Stimulated activated CD8-positive, alpha-beta memory T cell treated with anti-CD3 and anti-CD28 coated beads, Interleukin-4, amount 100 ng/mL, for 24 hours (primary cell): ENCODE measurements at regions not wholly inside any gene's neighbourhood (a gene's known extent, or its start where the extent isn't known, plus 50 kb on each side); places are given as distances from the start of the nearest gene placed in this dataset.

ENCODE experiments used
- DNase-seq: peaks from one replicate; pipeline ENCODE4 v3.0.0-alpha.2; 2020; ENCODE audit warnings: low read depth

GRCh38 chr14:86513564-86513963 is 983.6 kb downstream of the FLRT2 start:
- DNase-seq, result no peak

- DNase-seq, result no peak
Observed at GRCh38 chr14:86513056-86513455, 983.1 kb downstream of the FLRT2 start.

GRCh38 chr14:86510491-86510890 is 980.5 kb downstream of the FLRT2 start:
- no peak for DNase-seq

GRCh38 chr14:86505808-86506207 is 975.9 kb downstream of the FLRT2 start:
- DNase-seq, result no peak

- no peak for DNase-seq
Observed at GRCh38 chr14:86501611-86502010, 971.7 kb downstream of the FLRT2 start.

GRCh38 chr14:86491743-86492142 is 961.8 kb downstream of the FLRT2 start:
- DNase-seq, result no peak

GRCh38 chr14:86481104-86481503 is 951.2 kb downstream of the FLRT2 start:
- no peak for DNase-seq

GRCh38 chr14:86464341-86464740 is 934.4 kb downstream of the FLRT2 start:
- no peak for DNase-seq

GRCh38 chr14:86462193-86462753 is 932.3 kb downstream of the FLRT2 start:
- no peak for DNase-seq

GRCh38 chr14:86457481-86458135 is 927.7 kb downstream of the FLRT2 start:
- DNase-seq, result no peak

GRCh38 chr14:86450085-86450484 is 920.1 kb downstream of the FLRT2 start:
- DNase-seq, result no peak

GRCh38 chr14:86442135-86442534 is 912.2 kb downstream of the FLRT2 start:
- no peak for DNase-seq

- no peak for DNase-seq
Observed at GRCh38 chr14:86430853-86431252, 900.9 kb downstream of the FLRT2 start.

GRCh38 chr14:86423214-86423613 is 893.3 kb downstream of the FLRT2 start:
- DNase-seq, result no peak

- DNase-seq, result no peak
Observed at GRCh38 chr14:86420131-86420530, 890.2 kb downstream of the FLRT2 start.

GRCh38 chr14:86414146-86414545 is 884.2 kb downstream of the FLRT2 start:
- DNase-seq, result no peak

GRCh38 chr14:86404989-86405649 is 875.2 kb downstream of the FLRT2 start:
- no peak for DNase-seq

GRCh38 chr14:86404425-86404824 is 874.5 kb downstream of the FLRT2 start:
- DNase-seq, result no peak

GRCh38 chr14:86402545-86402944 is 872.6 kb downstream of the FLRT2 start:
- DNase-seq, result no peak

- no peak for DNase-seq
Observed at GRCh38 chr14:86391085-86391484, 861.1 kb downstream of the FLRT2 start.

GRCh38 chr14:86388216-86388615 is 858.3 kb downstream of the FLRT2 start:
- no peak for DNase-seq

- DNase-seq, result no peak
Observed at GRCh38 chr14:86373886-86374285, 843.9 kb downstream of the FLRT2 start.

- no peak for DNase-seq
Observed at GRCh38 chr14:86372402-86372801, 842.5 kb downstream of the FLRT2 start.

- no peak for DNase-seq
Observed at GRCh38 chr14:86364634-86365033, 834.7 kb downstream of the FLRT2 start.
